A549 (cell line): ENCODE measurements at regions not wholly inside any gene's neighbourhood (a gene's known extent, or its start where the extent isn't known, plus 50 kb on each side); places are given as distances from the start of the nearest gene placed in this dataset.

ENCODE experiments used
- BCL3 ChIP-seq: fragments of >200 bp; sonication (Bioruptor Twin); formaldehyde crosslinking; IDR thresholded peaks from 3 replicates; pipeline ENCODE4 v1.6.1; 2016
- POLR2A ChIP-seq: IDR thresholded peaks from 2 replicates; pipeline ENCODE4 v1.6.1; 2012; ENCODE audit warnings: mild to moderate bottlenecking, low read length

- TF ChIP-seq POLR2A, result no peak
- no peak for TF ChIP-seq BCL3
Measured at GRCh38 chr13:62209529-62209928, 793.9 kb upstream of the PCDH20 start.
